GM12878 (cell line): ENCODE measurements at regions not wholly inside any gene's neighbourhood (a gene's known extent, or its start where the extent isn't known, plus 50 kb on each side); places are given as distances from the start of the nearest gene placed in this dataset.

Source experiments
- ATAC-seq: fragments of 200-7000 bp; cut with Tn5 transposase; 3 replicates; pipeline ENCODE4 v1.9.1; 2020; ENCODE audit warnings: mild to moderate bottlenecking, moderate library complexity
- BruUV-seq: library from RNA; stranded (reverse); fragments of 400-500 nt; replicated peaks from 2 replicates; lab custom pipeline; 2021; lab: Mats Ljungman, UMichigan
- CTCF ChIA-PET: fragments of 300-600 bp; sonication (Branson Sonifier 250); formaldehyde crosslinking; extraction: SDS; loops from one replicate; lab custom pipeline; 2021; ENCODE audit warnings: inconsistent platforms; lab: Yijun Ruan, JAX
- POLR2A ChIA-PET: fragments of 350-600 bp; formaldehyde crosslinking; extraction: SDS; loops from one replicate; lab custom pipeline; 2021; ENCODE audit warnings: inconsistent platforms; lab: Charles Lee
- RAD21 ChIA-PET: fragments of 300-600 bp; sonication (Branson Sonifier 250); formaldehyde crosslinking; loops from one replicate; lab custom pipeline; 2023; ENCODE audit warnings: antibody characterized with exemption; ENCODE audit not compliant: unreplicated experiment; lab: Charles Lee
- SMC1A ChIA-PET: fragments of 300-600 bp; sonication (Branson Sonifier 250); formaldehyde crosslinking; loops from one replicate; lab custom pipeline; 2023; ENCODE audit not compliant: unreplicated experiment, uncharacterized antibody; lab: Charles Lee
- DNase-seq: peaks from one replicate; pipeline ENCODE4 v3.0.0-alpha.2; 2011; ENCODE audit warnings: low read depth, low spot score
- FAIRE-seq: peaks from 3 replicates; lab custom pipeline; 2011; peaks lifted over from hg19 to GRCh38; lab: Jason Lieb, UNC
- H2AFZ ChIP-seq: 2 replicates; pipeline ENCODE4 v1.6.0; 2011; ENCODE audit warnings: low read depth, low read length, control low read depth; ENCODE audit not compliant: control insufficient read depth
- H3K27ac ChIP-seq: 2 replicates; pipeline ENCODE4 v1.5.1; 2011; ENCODE audit warnings: control low read depth; ENCODE audit not compliant: control insufficient read depth, insufficient read depth
- H3K27me3 ChIP-seq, 2 experiments: replicated peaks in 1 of 2; 2 replicates each; pipeline versions ENCODE4 v1.6.0 to v1.6.1; 2011; ENCODE audit warnings: low read length in 1 of 2; ENCODE audit not compliant: control insufficient read depth in 2 of 2, insufficient read depth in 2 of 2
- H3K36me3 ChIP-seq, 2 experiments: 2 replicates each; pipeline ENCODE4 v1.5.1; 2011; ENCODE audit warnings: low read length in 1 of 2; ENCODE audit not compliant: control insufficient read depth in 2 of 2, insufficient read depth in 2 of 2
- H3K4me1 ChIP-seq: 2 replicates; pipeline ENCODE4 v1.6.1; 2011; ENCODE audit warnings: mild to moderate bottlenecking, low read length, moderate library complexity, mixed read lengths; ENCODE audit not compliant: control insufficient read depth, insufficient read depth
- H3K4me2 ChIP-seq: 2 replicates; pipeline ENCODE4 v1.6.0; 2011; ENCODE audit warnings: control low read depth; ENCODE audit not compliant: control insufficient read depth, insufficient read depth
- H3K4me3 ChIP-seq: fragments of 200-600 bp; sonication (generic); 2 replicates; pipeline ENCODE4 v1.5.1; 2016
- H3K79me2 ChIP-seq: 2 replicates; pipeline ENCODE4 v1.6.0; 2011; ENCODE audit warnings: low read length; ENCODE audit not compliant: control insufficient read depth, insufficient read depth
- H3K9ac ChIP-seq: 2 replicates; pipeline ENCODE4 v1.8.0; 2011; ENCODE audit warnings: low read length, control low read depth, mixed read lengths; ENCODE audit not compliant: control insufficient read depth, insufficient read depth
- H3K9me3 ChIP-seq: replicated peaks from 3 replicates; pipeline ENCODE4 v1.5.1; 2011; ENCODE audit warnings: mild to moderate bottlenecking, low read length; ENCODE audit not compliant: control insufficient read depth, insufficient read depth
- H4K20me1 ChIP-seq: 2 replicates; pipeline ENCODE4 v1.6.0; 2011; ENCODE audit not compliant: control insufficient read depth, insufficient read depth
- EGR1 ChIP-seq, 2 experiments: IDR thresholded peaks; 1 replicate in 1 of 2; 2 replicates in 1 of 2; pipeline ENCODE4 v1.6.1; 2011 to 2012; ENCODE audit warnings: low read depth in 2 of 2, low read length in 2 of 2, borderline replicate concordance in 1 of 2, mild to moderate bottlenecking in 1 of 2, moderate library complexity in 1 of 2
- EP300 ChIP-seq, 2 experiments: fragments of 150-350 bp in 1 of 2; IDR thresholded peaks; 2 replicates each; pipeline ENCODE4 v1.6.1; 2011 to 2012; ENCODE audit warnings: low read depth in 2 of 2, low read length in 2 of 2, borderline replicate concordance in 1 of 2, improper control_type of control experiment in 1 of 2, inconsistent platforms in 1 of 2; ENCODE audit not compliant: control insufficient read depth in 1 of 2
- EZH2 ChIP-seq: IDR thresholded peaks from 2 replicates; pipeline ENCODE4 v1.6.1; 2012; ENCODE audit warnings: low read depth, mild to moderate bottlenecking, control low read depth, inconsistent platforms, low read length, borderline replicate concordance; ENCODE audit not compliant: control insufficient read depth
- FOXK2 ChIP-seq: fragments of 450-650 bp; IDR thresholded peaks from 2 replicates; pipeline ENCODE4 v1.6.1; 2017; ENCODE audit warnings: mild to moderate bottlenecking, moderate library complexity
- FOXM1 ChIP-seq: IDR thresholded peaks from 2 replicates; pipeline ENCODE4 v1.6.1; 2012; ENCODE audit warnings: low read depth, mild to moderate bottlenecking, inconsistent platforms, low read length, moderate library complexity
- JUND ChIP-seq: IDR thresholded peaks from 2 replicates; pipeline ENCODE4 v1.6.1; 2012; ENCODE audit warnings: low read depth, mild to moderate bottlenecking, low read length, improper control_type of control experiment, moderate library complexity
- SMAD1 ChIP-seq: fragments of 450-650 bp; IDR thresholded peaks from 2 replicates; pipeline ENCODE4 v1.6.1; 2018; ENCODE audit warnings: mild to moderate bottlenecking, low read depth; ENCODE audit not compliant: partially characterized antibody
- SUZ12 ChIP-seq: fragments of 200-600 bp; sonication (generic); IDR thresholded peaks from one replicate; pipeline ENCODE4 v1.6.1; 2018; ENCODE audit warnings: antibody characterized with exemption, mild to moderate bottlenecking; ENCODE audit not compliant: unreplicated experiment
- WRNIP1 ChIP-seq: IDR thresholded peaks from 2 replicates; pipeline ENCODE4 v1.6.1; 2011; ENCODE audit warnings: low read depth, low read length, improper control_type of control experiment, borderline replicate concordance
- ZNF217 ChIP-seq: fragments of 450-650 bp; IDR thresholded peaks from 2 replicates; pipeline ENCODE4 v1.6.1; 2017; ENCODE audit warnings: antibody characterized with exemption, mild to moderate bottlenecking
- ZNF384 ChIP-seq: IDR thresholded peaks from 2 replicates; pipeline ENCODE4 v1.6.1; 2012; ENCODE audit warnings: low read depth, mild to moderate bottlenecking, low read length, improper control_type of control experiment, borderline replicate concordance
- WGBS: methylation state at CpG from one replicate; pipeline ENCODE4 v1.1.6; 2016; ENCODE audit warnings: low lambda C conversion rate; ENCODE audit not compliant: insufficient replicate concordance, insufficient coverage; ENCODE audit errors: missing lambda C conversion rate; 5-methylcytosine and 5-hydroxymethylcytosine counted together
- in situ Hi-C: fragments of 300-500 bp; cut with MboI; formaldehyde crosslinking; loops from 9 replicates; pipeline ENCODE4 v1.14.3; 2018; ENCODE audit warnings: mixed read lengths
- intact Hi-C: fragments of 100-400 bp; cut with micrococcal nuclease; formaldehyde crosslinking; loops from one replicate; pipeline ENCODE4 v1.14.2; 2022; ENCODE audit not compliant: unreplicated experiment
- TF ChIP-seq, protein P1 (sequence below): fragments of 150-350 bp; IDR thresholded peaks from 2 replicates; pipeline ENCODE4 v1.6.1; 2014; ENCODE audit warnings: mild to moderate bottlenecking, low read depth, low read length
- TF ChIP-seq, protein P2 (sequence below): IDR thresholded peaks from 2 replicates; pipeline ENCODE4 v1.6.1; 2011; ENCODE audit warnings: low read depth, mild to moderate bottlenecking, low read length, moderate library complexity, borderline replicate concordance; ENCODE audit errors: extremely low read depth
- TF ChIP-seq, protein P3 (sequence below): fragments of 450-650 bp; IDR thresholded peaks from 2 replicates; pipeline ENCODE4 v1.6.1; 2018; ENCODE audit warnings: borderline replicate concordance, mild to moderate bottlenecking; ENCODE audit not compliant: partially characterized antibody

DNA sequence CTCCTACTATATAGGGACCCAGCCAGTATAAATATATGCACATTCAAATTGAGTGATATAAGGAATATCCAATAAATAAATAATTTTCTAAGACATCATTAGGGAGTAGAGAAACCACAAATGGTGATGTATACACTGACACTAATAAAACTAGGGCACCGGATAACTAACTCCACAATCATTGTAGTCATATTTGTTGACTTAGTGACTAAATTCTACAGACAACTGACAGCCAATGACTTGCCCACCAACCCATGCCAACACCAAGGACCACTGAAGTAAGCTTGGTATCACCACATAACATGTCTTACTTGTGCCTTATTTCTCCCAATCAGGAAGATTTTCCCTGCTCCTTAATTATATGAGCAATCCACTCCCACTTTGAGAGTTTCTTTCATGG lies 139.6 kb upstream of the TRPC6 start:
- no peak for DNase-seq
- ChIA-PET SMC1A (interaction anchor here (0.5 kb wide), 1 partner anchor 1025 kb away, joined by 4 read pairs; no protein-coding TSS in a partner anchor), RAD21 (no interaction called here), CTCF (no interaction called here), POLR2A (no interaction called here)
- no peak overlapping the region for H3K27ac ChIP-seq
- in situ Hi-C loops, result no loop called here
- FAIRE-seq, result no peak
- WGBS, result 0% methylated on average over 1 of the region's 1 CpG
- H3K9ac ChIP-seq, result no peak overlapping the region
- no peaks in the 10 kb centered on the region for H3K36me3 ChIP-seq
- BruUV-seq, result no TSS peak
- H3K4me1 ChIP-seq, result no peaks in the 10 kb centered on the region
- H3K4me2 ChIP-seq, result no peak overlapping the region
- H3K4me3 ChIP-seq, result no peak overlapping the region
- intact Hi-C loops, result no loop called here
- H3K27me3 ChIP-seq, result no peaks in the 10 kb centered on the region
- H3K79me2 ChIP-seq, result no peaks in the 10 kb centered on the region
- no peaks in the 10 kb centered on the region for H4K20me1 ChIP-seq
- H2AFZ ChIP-seq, result no peak overlapping the region
- no peaks in the 10 kb centered on the region for H3K9me3 ChIP-seq
- no peak for ATAC-seq
- TF ChIP-seq, protein P1, sequence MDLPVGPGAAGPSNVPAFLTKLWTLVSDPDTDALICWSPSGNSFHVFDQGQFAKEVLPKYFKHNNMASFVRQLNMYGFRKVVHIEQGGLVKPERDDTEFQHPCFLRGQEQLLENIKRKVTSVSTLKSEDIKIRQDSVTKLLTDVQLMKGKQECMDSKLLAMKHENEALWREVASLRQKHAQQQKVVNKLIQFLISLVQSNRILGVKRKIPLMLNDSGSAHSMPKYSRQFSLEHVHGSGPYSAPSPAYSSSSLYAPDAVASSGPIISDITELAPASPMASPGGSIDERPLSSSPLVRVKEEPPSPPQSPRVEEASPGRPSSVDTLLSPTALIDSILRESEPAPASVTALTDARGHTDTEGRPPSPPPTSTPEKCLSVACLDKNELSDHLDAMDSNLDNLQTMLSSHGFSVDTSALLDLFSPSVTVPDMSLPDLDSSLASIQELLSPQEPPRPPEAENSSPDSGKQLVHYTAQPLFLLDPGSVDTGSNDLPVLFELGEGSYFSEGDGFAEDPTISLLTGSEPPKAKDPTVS, result no peak
- TF ChIP-seq FOXM1 (no peak), EP300 (IDR thresholded peaks at IDR 0.05; ENCODE audit: borderline replicate concordance in 1 of 2, control insufficient read depth in 1 of 2, low read depth in 2 of 2, low read length in 2 of 2) (no peak), ZNF384 (no peak)

DNA sequence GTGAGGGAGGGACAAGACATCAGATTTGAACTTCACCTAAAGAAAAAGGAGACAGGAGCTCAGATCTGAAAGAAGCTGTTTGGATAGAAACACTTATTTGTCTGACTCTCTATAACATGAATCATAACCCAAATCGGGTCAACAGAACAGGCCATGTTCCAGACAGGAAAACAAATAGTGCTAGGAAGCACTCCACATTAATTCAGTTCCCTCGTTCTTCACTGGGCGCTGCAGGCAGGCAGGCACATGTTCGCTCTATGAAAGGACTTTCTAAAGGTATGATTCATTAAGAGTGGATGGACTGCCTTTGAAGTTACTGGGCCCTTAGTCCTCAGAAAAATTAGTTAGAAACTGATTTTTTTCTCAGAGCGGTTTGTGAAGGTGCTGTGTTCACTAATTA lies 137.5 kb upstream of the TRPC6 start:
- ChIA-PET POLR2A (no interaction called here), RAD21 (no interaction called here), CTCF (no interaction called here), SMC1A (no interaction called here)
- no peak for ATAC-seq
- Histone ChIP-seq H3K79me2 (no peaks in the 10 kb centered on the region), H3K4me3 (no peak overlapping the region), H3K4me2 (no peak overlapping the region), H2AFZ (no peak overlapping the region), H3K27ac (no peak overlapping the region), H3K36me3 (no peaks in the 10 kb centered on the region), H4K20me1 (no peaks in the 10 kb centered on the region), H3K9ac (no peak overlapping the region), H3K27me3 (no peaks in the 10 kb centered on the region), H3K4me1 (no peaks in the 10 kb centered on the region), H3K9me3 (no peaks in the 10 kb centered on the region)
- intact Hi-C loops, result no loop called here
- no TSS peak for BruUV-seq
- in situ Hi-C loops, result no loop called here
- 34% methylated on average over 5 of the region's 5 CpGs for WGBS
- FAIRE-seq, result no peak
- no peak for DNase-seq
- TF ChIP-seq EGR1 (IDR thresholded peaks at IDR 0.05; ENCODE audit: borderline replicate concordance in 1 of 2, low read depth in 2 of 2, low read length in 2 of 2) (no peak), ZNF217 (no peak), EZH2 (no peak), SMAD1 (no peak), JUND (no peak), FOXK2 (no peak), WRNIP1 (no peak), SUZ12 (no peak)
- TF ChIP-seq, protein P2, sequence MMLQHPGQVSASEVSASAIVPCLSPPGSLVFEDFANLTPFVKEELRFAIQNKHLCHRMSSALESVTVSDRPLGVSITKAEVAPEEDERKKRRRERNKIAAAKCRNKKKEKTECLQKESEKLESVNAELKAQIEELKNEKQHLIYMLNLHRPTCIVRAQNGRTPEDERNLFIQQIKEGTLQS, result no peak
- TF ChIP-seq, protein P3, sequence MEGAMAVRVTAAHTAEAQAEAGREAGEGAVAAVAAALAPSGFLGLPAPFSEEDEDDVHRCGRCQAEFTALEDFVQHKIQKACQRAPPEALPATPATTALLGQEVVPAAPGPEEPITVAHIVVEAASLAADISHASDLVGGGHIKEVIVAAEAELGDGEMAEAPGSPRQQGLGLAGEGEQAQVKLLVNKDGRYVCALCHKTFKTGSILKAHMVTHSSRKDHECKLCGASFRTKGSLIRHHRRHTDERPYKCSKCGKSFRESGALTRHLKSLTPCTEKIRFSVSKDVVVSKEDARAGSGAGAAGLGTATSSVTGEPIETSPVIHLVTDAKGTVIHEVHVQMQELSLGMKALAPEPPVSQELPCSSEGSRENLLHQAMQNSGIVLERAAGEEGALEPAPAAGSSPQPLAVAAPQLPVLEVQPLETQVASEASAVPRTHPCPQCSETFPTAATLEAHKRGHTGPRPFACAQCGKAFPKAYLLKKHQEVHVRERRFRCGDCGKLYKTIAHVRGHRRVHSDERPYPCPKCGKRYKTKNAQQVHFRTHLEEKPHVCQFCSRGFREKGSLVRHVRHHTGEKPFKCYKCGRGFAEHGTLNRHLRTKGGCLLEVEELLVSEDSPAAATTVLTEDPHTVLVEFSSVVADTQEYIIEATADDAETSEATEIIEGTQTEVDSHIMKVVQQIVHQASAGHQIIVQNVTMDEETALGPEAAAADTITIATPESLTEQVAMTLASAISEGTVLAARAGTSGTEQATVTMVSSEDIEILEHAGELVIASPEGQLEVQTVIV, result no peak
